Panc1 (cell line): ENCODE measurements at regions not wholly inside any gene's neighbourhood (a gene's known extent, or its start where the extent isn't known, plus 50 kb on each side); places are given as distances from the start of the nearest gene placed in this dataset.

Experiments used
- ATAC-seq: fragments of 200-7000 bp; cut with Tn5 transposase; 2 replicates; pipeline ENCODE4 v1.9.1; 2020; ENCODE audit warnings: mild to moderate bottlenecking, moderate library complexity
- BruUV-seq: library from RNA; stranded (reverse); fragments of 400-500 nt; replicated peaks from 2 replicates; lab custom pipeline; 2021; lab: Mats Ljungman, UMichigan
- CTCF ChIA-PET: fragments of 300-600 bp; sonication (Branson Sonifier 250); formaldehyde crosslinking; loops from one replicate; lab custom pipeline; 2022; ENCODE audit warnings: antibody characterized with exemption; lab: Charles Lee
- POLR2A ChIA-PET: fragments of 300-600 bp; sonication (Branson Sonifier 250); formaldehyde crosslinking; loops from one replicate; lab custom pipeline; 2022; ENCODE audit warnings: antibody characterized with exemption; lab: Charles Lee
- DNase-seq: peaks from one replicate; pipeline ENCODE4 v3.0.0-alpha.2; 2010; ENCODE audit warnings: low read depth, low spot score
- H3K27ac ChIP-seq: 2 replicates; pipeline ENCODE4 v1.5.1; 2011; ENCODE audit warnings: mild to moderate bottlenecking, low read length, inconsistent platforms
- H3K27me3 ChIP-seq: fragments of 200-500 bp; sonication (Bioruptor generic); 2 replicates; pipeline ENCODE4 v1.6.0; 2014; ENCODE audit warnings: low read length, inconsistent platforms; ENCODE audit not compliant: control insufficient read depth, insufficient read depth
- H3K36me3 ChIP-seq: fragments of 200-500 bp; sonication (Bioruptor generic); 2 replicates; pipeline ENCODE4 v1.5.1; 2014; ENCODE audit warnings: inconsistent platforms, mild to moderate bottlenecking, low read length, moderate library complexity; ENCODE audit not compliant: control insufficient read depth, insufficient read depth
- H3K4me1 ChIP-seq: 2 replicates; pipeline ENCODE4 v1.5.1; 2011; ENCODE audit warnings: inconsistent platforms, mild to moderate bottlenecking, low read length, moderate library complexity; ENCODE audit not compliant: control insufficient read depth, insufficient read depth
- H3K4me3 ChIP-seq, 2 experiments: 2 replicates each; pipeline ENCODE4 v1.5.1; 2011 to 2012; ENCODE audit warnings: low read depth in 2 of 2, low read length in 2 of 2, mild to moderate bottlenecking in 2 of 2, inconsistent platforms in 1 of 2, moderate library complexity in 1 of 2
- H3K9me3 ChIP-seq: fragments of 200-500 bp; sonication (Bioruptor generic); 2 replicates; pipeline ENCODE4 v1.5.1; 2014; ENCODE audit warnings: low read depth, mild to moderate bottlenecking, inconsistent platforms, low read length, moderate library complexity; ENCODE audit not compliant: control insufficient read depth, insufficient read depth
- POLR2AphosphoS5 ChIP-seq: IDR thresholded peaks from 2 replicates; pipeline ENCODE4 v1.6.1; 2012; ENCODE audit warnings: mild to moderate bottlenecking, low read depth, low read length, moderate library complexity
- SIN3A ChIP-seq: IDR thresholded peaks from 2 replicates; pipeline ENCODE4 v1.6.1; 2012; ENCODE audit warnings: low read depth, mild to moderate bottlenecking, low read length, moderate library complexity, borderline replicate concordance; ENCODE audit not compliant: insufficient read depth
- TCF7L2 ChIP-seq: IDR thresholded peaks from 2 replicates; pipeline ENCODE4 v1.6.1; 2011; ENCODE audit warnings: mild to moderate bottlenecking, low read depth, low read length, inconsistent platforms
- in situ Hi-C: cut with HindIII; loops from 2 replicates; pipeline ENCODE4 v1.10.0; 2016; ENCODE audit warnings: low sequenced_read_pairs, low pct_unique_long_range_greater_than_20kb
- intact Hi-C: fragments of 100-400 bp; cut with micrococcal nuclease; formaldehyde crosslinking; loops from one replicate; pipeline ENCODE4 v1.10.0; 2022; ENCODE audit not compliant: unreplicated experiment
- TF ChIP-seq, protein P1 (sequence below): fragments of 450-650 bp; IDR thresholded peaks from 2 replicates; pipeline ENCODE4 v1.5.1; 2017; ENCODE audit warnings: mild to moderate bottlenecking
- TF ChIP-seq, protein P2 (sequence below), 2 experiments: IDR thresholded peaks; 2 replicates each; pipeline ENCODE4 v1.6.1; 2011 to 2012; ENCODE audit warnings: low read depth in 2 of 2, control low read depth in 1 of 2, low read length in 1 of 2, mild to moderate bottlenecking in 1 of 2, moderate library complexity in 1 of 2; ENCODE audit not compliant: insufficient read depth in 1 of 2

DNA sequence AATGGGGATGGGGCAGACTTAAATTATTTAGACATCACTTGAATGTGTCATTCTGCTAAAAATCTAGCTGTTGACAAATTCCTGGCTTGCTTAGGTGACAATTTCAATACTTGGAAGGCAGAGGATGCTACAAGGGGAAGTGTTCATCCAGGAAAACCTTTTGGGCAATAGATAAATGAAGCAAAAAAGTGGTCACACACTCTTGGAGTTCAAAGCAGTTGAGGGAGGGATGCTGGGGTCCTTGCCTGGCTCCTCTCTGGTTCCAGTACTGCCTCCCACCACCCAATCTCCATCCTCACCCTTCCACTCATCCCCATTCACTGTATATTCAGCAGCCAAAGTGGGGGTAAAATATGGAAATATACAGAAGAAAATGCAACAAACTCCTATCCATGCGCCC, 52.6 kb upstream of the FRMD4B start:
- intact Hi-C loops (no loop called here), in situ Hi-C loops (no loop called here)
- POLR2A ChIA-PET: no interaction called here
- H3K27ac ChIP-seq: no peak overlapping the region
- TF ChIP-seq, protein P1, sequence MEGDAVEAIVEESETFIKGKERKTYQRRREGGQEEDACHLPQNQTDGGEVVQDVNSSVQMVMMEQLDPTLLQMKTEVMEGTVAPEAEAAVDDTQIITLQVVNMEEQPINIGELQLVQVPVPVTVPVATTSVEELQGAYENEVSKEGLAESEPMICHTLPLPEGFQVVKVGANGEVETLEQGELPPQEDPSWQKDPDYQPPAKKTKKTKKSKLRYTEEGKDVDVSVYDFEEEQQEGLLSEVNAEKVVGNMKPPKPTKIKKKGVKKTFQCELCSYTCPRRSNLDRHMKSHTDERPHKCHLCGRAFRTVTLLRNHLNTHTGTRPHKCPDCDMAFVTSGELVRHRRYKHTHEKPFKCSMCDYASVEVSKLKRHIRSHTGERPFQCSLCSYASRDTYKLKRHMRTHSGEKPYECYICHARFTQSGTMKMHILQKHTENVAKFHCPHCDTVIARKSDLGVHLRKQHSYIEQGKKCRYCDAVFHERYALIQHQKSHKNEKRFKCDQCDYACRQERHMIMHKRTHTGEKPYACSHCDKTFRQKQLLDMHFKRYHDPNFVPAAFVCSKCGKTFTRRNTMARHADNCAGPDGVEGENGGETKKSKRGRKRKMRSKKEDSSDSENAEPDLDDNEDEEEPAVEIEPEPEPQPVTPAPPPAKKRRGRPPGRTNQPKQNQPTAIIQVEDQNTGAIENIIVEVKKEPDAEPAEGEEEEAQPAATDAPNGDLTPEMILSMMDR: no peak
- TF ChIP-seq TCF7L2: no peak
- no peak for TF ChIP-seq POLR2AphosphoS5
- no peak for TF ChIP-seq SIN3A
- TF ChIP-seq, protein P2, sequence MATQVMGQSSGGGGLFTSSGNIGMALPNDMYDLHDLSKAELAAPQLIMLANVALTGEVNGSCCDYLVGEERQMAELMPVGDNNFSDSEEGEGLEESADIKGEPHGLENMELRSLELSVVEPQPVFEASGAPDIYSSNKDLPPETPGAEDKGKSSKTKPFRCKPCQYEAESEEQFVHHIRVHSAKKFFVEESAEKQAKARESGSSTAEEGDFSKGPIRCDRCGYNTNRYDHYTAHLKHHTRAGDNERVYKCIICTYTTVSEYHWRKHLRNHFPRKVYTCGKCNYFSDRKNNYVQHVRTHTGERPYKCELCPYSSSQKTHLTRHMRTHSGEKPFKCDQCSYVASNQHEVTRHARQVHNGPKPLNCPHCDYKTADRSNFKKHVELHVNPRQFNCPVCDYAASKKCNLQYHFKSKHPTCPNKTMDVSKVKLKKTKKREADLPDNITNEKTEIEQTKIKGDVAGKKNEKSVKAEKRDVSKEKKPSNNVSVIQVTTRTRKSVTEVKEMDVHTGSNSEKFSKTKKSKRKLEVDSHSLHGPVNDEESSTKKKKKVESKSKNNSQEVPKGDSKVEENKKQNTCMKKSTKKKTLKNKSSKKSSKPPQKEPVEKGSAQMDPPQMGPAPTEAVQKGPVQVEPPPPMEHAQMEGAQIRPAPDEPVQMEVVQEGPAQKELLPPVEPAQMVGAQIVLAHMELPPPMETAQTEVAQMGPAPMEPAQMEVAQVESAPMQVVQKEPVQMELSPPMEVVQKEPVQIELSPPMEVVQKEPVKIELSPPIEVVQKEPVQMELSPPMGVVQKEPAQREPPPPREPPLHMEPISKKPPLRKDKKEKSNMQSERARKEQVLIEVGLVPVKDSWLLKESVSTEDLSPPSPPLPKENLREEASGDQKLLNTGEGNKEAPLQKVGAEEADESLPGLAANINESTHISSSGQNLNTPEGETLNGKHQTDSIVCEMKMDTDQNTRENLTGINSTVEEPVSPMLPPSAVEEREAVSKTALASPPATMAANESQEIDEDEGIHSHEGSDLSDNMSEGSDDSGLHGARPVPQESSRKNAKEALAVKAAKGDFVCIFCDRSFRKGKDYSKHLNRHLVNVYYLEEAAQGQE (IDR thresholded peaks at IDR 0.05; ENCODE audit: insufficient read depth in 1 of 2, low read depth in 2 of 2, low read length in 1 of 2): no peak
- no peak overlapping the region for H3K4me3 ChIP-seq
- H3K27me3 ChIP-seq: no peaks in the 10 kb centered on the region
- no peaks in the 10 kb centered on the region for H3K9me3 ChIP-seq
- ATAC-seq: no peak
- no peak for DNase-seq
- no peaks in the 10 kb centered on the region for H3K4me1 ChIP-seq
- H3K36me3 ChIP-seq: no peaks in the 10 kb centered on the region
- CTCF ChIA-PET: no interaction called here
- BruUV-seq: no TSS peak

DNA sequence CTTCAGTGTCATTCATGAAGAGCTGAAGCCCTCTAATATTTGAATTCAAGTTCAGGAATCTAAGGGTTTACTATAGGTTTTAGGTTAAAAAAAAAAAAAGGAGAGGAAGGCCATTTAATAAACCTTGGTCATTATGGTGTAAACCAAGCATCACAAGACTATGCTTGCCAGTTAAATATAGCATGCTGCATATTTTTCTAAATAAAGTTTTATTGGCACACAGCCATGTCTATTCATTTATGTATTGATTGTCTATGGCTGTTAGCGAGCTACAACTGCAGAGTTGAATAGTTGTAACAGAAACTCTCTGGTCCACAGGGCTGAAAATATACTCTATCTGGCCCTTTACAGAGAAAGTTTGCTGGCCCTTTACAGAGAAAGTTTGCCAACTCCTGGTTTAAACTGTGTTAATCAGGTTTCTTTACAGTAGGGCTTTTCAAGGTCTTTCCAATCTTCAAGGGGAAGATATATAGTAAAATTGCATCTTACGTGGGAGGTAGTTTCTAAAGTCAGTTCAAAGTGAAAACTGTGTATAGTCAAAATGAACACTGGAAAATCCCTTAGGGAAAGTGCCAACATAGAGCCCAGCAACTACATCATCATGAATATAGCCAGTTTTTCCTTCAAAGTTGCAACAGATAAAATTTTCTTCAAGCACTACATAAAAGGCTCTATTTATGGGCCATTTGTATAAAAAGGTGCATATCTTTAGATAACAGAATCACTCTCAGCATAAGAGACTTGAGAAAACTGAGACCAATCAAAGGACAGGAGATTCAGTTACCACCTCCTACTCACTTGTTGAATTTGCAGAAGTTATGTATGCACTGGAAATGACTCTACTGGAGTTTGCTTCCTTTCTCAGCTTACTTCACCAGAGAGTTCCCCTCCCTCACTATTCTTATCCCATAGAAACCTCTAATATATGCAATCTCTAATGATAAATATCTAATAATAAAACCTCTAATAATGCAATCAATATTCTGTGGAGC, 49.7 kb upstream of the FRMD4B start:
- TF ChIP-seq SIN3A (no peak), POLR2AphosphoS5 (no peak), TCF7L2 (no peak)
- TF ChIP-seq, protein P2 (IDR thresholded peaks at IDR 0.05; ENCODE audit: insufficient read depth in 1 of 2, low read depth in 2 of 2, low read length in 1 of 2): no peak
- TF ChIP-seq, protein P1: no peak
- H3K9me3 ChIP-seq: no peaks in the 10 kb centered on the region
- ATAC-seq: no peak
- H3K4me3 ChIP-seq: no peak overlapping the region
- BruUV-seq: no TSS peak
- H3K36me3 ChIP-seq: no peaks in the 10 kb centered on the region
- no peak overlapping the region for H3K27ac ChIP-seq
- ChIA-PET CTCF (no interaction called here), POLR2A (no interaction called here)
- intact Hi-C loops (no loop called here), in situ Hi-C loops (no loop called here)
- H3K27me3 ChIP-seq: no peaks in the 10 kb centered on the region
- DNase-seq: no peak
- no peaks in the 10 kb centered on the region for H3K4me1 ChIP-seq
